Spleen (tissue), 7 donors: ENCODE measurements at regions not wholly inside any gene's neighbourhood (a gene's known extent, or its start where the extent isn't known, plus 50 kb on each side); places are given as distances from the start of the nearest gene placed in this dataset.

Experiments
- CTCF ChIP-seq, 11 experiments: fragments of 200-600 bp in 7 of 11; fragments of 450-650 bp in 4 of 11; sonication (generic) in 4 of 11; IDR thresholded peaks in 8 of 11; conservative IDR thresholded peaks in 3 of 11; 1 replicate in 7 of 11; 2 replicates in 4 of 11; pipeline versions ENCODE4 v1.4.0 to v1.8.0; 2016 to 2021; ENCODE audit warnings: antibody characterized with exemption in 11 of 11, inconsistent platforms in 4 of 11, mild to moderate bottlenecking in 1 of 11
- POLR2A ChIP-seq, 3 donors: fragments of 450-650 bp; IDR thresholded peaks; one replicate each; pipeline ENCODE4 v1.5.1; 2017; ENCODE audit warnings: antibody characterized with exemption in 3 of 3, mild to moderate bottlenecking in 1 of 3
- POLR2AphosphoS5 ChIP-seq, 3 donors: sonication (generic); formaldehyde crosslinking; IDR thresholded peaks; one replicate each; pipeline ENCODE4 v1.5.1; 2017; ENCODE audit warnings: antibody characterized with exemption in 3 of 3
- donor health status: DM: no; HTN: no; CAD: no; lungs with moderate emphysema.
- donor health status: DM: no; HTN: no; CAD: no.
- donor health status: DM: no; HTN: no; CAD: no.

DNA sequence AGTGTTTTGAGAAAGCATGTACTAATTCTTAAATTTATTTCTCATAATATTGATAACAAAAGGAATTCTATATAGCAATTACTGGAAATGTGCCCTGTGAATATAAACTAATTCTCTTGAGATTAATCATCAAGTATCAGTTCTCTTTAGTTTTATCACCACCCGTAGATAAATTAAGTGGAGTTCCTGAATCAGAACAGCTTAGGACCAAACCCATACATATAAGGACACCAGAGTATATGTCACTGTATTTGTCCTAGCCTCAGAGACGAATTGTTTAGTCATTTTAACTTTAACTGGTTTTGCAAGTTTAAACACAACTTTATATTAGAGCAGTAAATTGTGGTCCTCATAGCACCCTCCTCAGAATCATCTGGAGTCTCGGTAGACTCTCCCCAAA lies 572.0 kb downstream of the UTRN start:
- TF ChIP-seq POLR2A (IDR thresholded peaks at IDR 0.05) (no peak), CTCF (IDR thresholded peaks at IDR 0.05 in 8 of 11, conservative IDR thresholded peaks at IDR 0.05 in 3 of 11) (no peak), POLR2AphosphoS5 (IDR thresholded peaks at IDR 0.05) (no peak)
